ENCODE measurements at regions not wholly inside any gene's neighbourhood (a gene's known extent, or its start where the extent isn't known, plus 50 kb on each side); places are given as distances from the start of the nearest gene placed in this dataset.
"Not testable (repeated sequence)": the region's sequence is repeated elsewhere in the genome, so short reads cannot be mapped to it uniquely, and the experiment has no call there.

GRCh38 chr12:86383759-86384158, 127.6 kb upstream of the MGAT4C start:
- H3K4me1 ChIP-seq (ENCODE audit: control insufficient read depth in 1 of 2, insufficient read depth in 2 of 2, low read length in 2 of 2); H3K36me3 ChIP-seq (ENCODE audit: control insufficient read depth in 1 of 2, insufficient read depth in 2 of 2, low read length in 2 of 2); H3K9me3 ChIP-seq (ENCODE audit: control insufficient read depth in 1 of 2, low read length in 2 of 2); H3K9ac ChIP-seq (ENCODE audit: low read depth in 1 of 2, low read length in 2 of 2); H3K27me3 ChIP-seq (ENCODE audit: control insufficient read depth in 1 of 2, insufficient read depth in 2 of 2, low read length in 2 of 2); H3K4me3 ChIP-seq (ENCODE audit: low read depth in 1 of 2, low read length in 2 of 2); H3K27ac ChIP-seq (ENCODE audit: low read depth, low read length): not testable (repeated sequence)

GRCh38 chr12:86379337-86379736, 123.1 kb upstream of the MGAT4C start:
- H3K9ac ChIP-seq (ENCODE audit: low read depth in 1 of 2, low read length in 2 of 2) = no peak overlapping the region
- no peaks in the 10 kb centered on the region for H3K36me3 ChIP-seq (ENCODE audit: control insufficient read depth in 1 of 2, insufficient read depth in 2 of 2, low read length in 2 of 2)
- no peaks in the 10 kb centered on the region for H3K4me1 ChIP-seq (ENCODE audit: control insufficient read depth in 1 of 2, insufficient read depth in 2 of 2, low read length in 2 of 2)
- H3K27ac ChIP-seq (ENCODE audit: low read depth, low read length) = no peak overlapping the region
- H3K27me3 ChIP-seq (ENCODE audit: control insufficient read depth in 1 of 2, insufficient read depth in 2 of 2, low read length in 2 of 2) = no peaks in the 10 kb centered on the region
- no peak overlapping the region for H3K4me3 ChIP-seq (ENCODE audit: low read depth in 1 of 2, low read length in 2 of 2)
- H3K9me3 ChIP-seq (ENCODE audit: control insufficient read depth in 1 of 2, low read length in 2 of 2) = no peaks in the 10 kb centered on the region

GRCh38 chr12:86376052-86376451, 119.9 kb upstream of the MGAT4C start:
- Histone ChIP-seq H3K9me3 (ENCODE audit: control insufficient read depth in 1 of 2, low read length in 2 of 2) (no peaks in the 10 kb centered on the region), H3K4me3 (ENCODE audit: low read depth in 1 of 2, low read length in 2 of 2) (no peak overlapping the region)

GRCh38 chr12:86373813-86374212, 117.6 kb upstream of the MGAT4C start:
- no peaks in the 10 kb centered on the region for H3K36me3 ChIP-seq (ENCODE audit: control insufficient read depth in 1 of 2, insufficient read depth in 2 of 2, low read length in 2 of 2)
- no peaks in the 10 kb centered on the region for H3K27me3 ChIP-seq (ENCODE audit: control insufficient read depth in 1 of 2, insufficient read depth in 2 of 2, low read length in 2 of 2)
- H3K9ac ChIP-seq (ENCODE audit: low read depth in 1 of 2, low read length in 2 of 2) = no peak overlapping the region
- H3K4me3 ChIP-seq (ENCODE audit: low read depth in 1 of 2, low read length in 2 of 2) = no peak overlapping the region
- no peaks in the 10 kb centered on the region for H3K4me1 ChIP-seq (ENCODE audit: control insufficient read depth in 1 of 2, insufficient read depth in 2 of 2, low read length in 2 of 2)
- no peaks in the 10 kb centered on the region for H3K9me3 ChIP-seq (ENCODE audit: control insufficient read depth in 1 of 2, low read length in 2 of 2)
- H3K27ac ChIP-seq (ENCODE audit: low read depth, low read length) = no peak overlapping the region

More at GRCh38 chr12:86376052-86376451, 119.9 kb upstream of the MGAT4C start:
- H3K9ac ChIP-seq (ENCODE audit: low read depth in 1 of 2, low read length in 2 of 2) = no peak overlapping the region
- no peaks in the 10 kb centered on the region for H3K27me3 ChIP-seq (ENCODE audit: control insufficient read depth in 1 of 2, insufficient read depth in 2 of 2, low read length in 2 of 2)
- H3K36me3 ChIP-seq (ENCODE audit: control insufficient read depth in 1 of 2, insufficient read depth in 2 of 2, low read length in 2 of 2) = no peaks in the 10 kb centered on the region
- H3K4me1 ChIP-seq (ENCODE audit: control insufficient read depth in 1 of 2, insufficient read depth in 2 of 2, low read length in 2 of 2) = no peaks in the 10 kb centered on the region
- no peak overlapping the region for H3K27ac ChIP-seq (ENCODE audit: low read depth, low read length)

- no peaks in the 10 kb centered on the region for H3K27me3 ChIP-seq (ENCODE audit: control insufficient read depth in 1 of 2, insufficient read depth in 2 of 2, low read length in 2 of 2)
- H3K9ac ChIP-seq (ENCODE audit: low read depth in 1 of 2, low read length in 2 of 2) = no peak overlapping the region
- H3K9me3 ChIP-seq (ENCODE audit: control insufficient read depth in 1 of 2, low read length in 2 of 2) = no peaks in the 10 kb centered on the region
- H3K27ac ChIP-seq (ENCODE audit: low read depth, low read length) = no peak overlapping the region
- peaks cover 3 to 6% of the 10 kb centered on the region in 2 donors for H3K4me1 ChIP-seq (ENCODE audit: control insufficient read depth in 1 of 2, insufficient read depth in 2 of 2, low read length in 2 of 2)
- H3K36me3 ChIP-seq (ENCODE audit: control insufficient read depth in 1 of 2, insufficient read depth in 2 of 2, low read length in 2 of 2) = no peaks in the 10 kb centered on the region
- H3K4me3 ChIP-seq (ENCODE audit: low read depth in 1 of 2, low read length in 2 of 2) = peak overlapping the region in 1 of 2 donors; percentile 10
These were observed 110.9 kb upstream of the MGAT4C start for GRCh38 chr12:86367137-86367536.

GRCh38 chr12:86349196-86349595, 93.0 kb upstream of the MGAT4C start:
- Histone ChIP-seq H3K4me3 (ENCODE audit: low read depth in 1 of 2, low read length in 2 of 2) (no peak overlapping the region), H3K9me3 (ENCODE audit: control insufficient read depth in 1 of 2, low read length in 2 of 2) (no peaks in the 10 kb centered on the region)

GRCh38 chr12:86333955-86334522, 77.8 kb upstream of the MGAT4C start:
- H3K4me3 ChIP-seq (ENCODE audit: low read depth in 1 of 2, low read length in 2 of 2) = no peak overlapping the region

More at GRCh38 chr12:86349196-86349595, 93.0 kb upstream of the MGAT4C start:
- H3K27ac ChIP-seq (ENCODE audit: low read depth, low read length) = no peak overlapping the region
- peaks cover 0 to 11% of the 10 kb centered on the region in 2 donors for H3K4me1 ChIP-seq (ENCODE audit: control insufficient read depth in 1 of 2, insufficient read depth in 2 of 2, low read length in 2 of 2)
- H3K9ac ChIP-seq (ENCODE audit: low read depth in 1 of 2, low read length in 2 of 2) = no peak overlapping the region
- H3K27me3 ChIP-seq (ENCODE audit: control insufficient read depth in 1 of 2, insufficient read depth in 2 of 2, low read length in 2 of 2) = no peaks in the 10 kb centered on the region
- no peaks in the 10 kb centered on the region for H3K36me3 ChIP-seq (ENCODE audit: control insufficient read depth in 1 of 2, insufficient read depth in 2 of 2, low read length in 2 of 2)

GRCh38 chr12:86331457-86331856, 75.3 kb upstream of the MGAT4C start:
- Histone ChIP-seq H3K27me3 (ENCODE audit: control insufficient read depth in 1 of 2, insufficient read depth in 2 of 2, low read length in 2 of 2) (no peaks in the 10 kb centered on the region), H3K9ac (ENCODE audit: low read depth in 1 of 2, low read length in 2 of 2) (no peak overlapping the region), H3K9me3 (ENCODE audit: control insufficient read depth in 1 of 2, low read length in 2 of 2) (no peaks in the 10 kb centered on the region), H3K4me1 (ENCODE audit: control insufficient read depth in 1 of 2, insufficient read depth in 2 of 2, low read length in 2 of 2) (no peaks in the 10 kb centered on the region), H3K36me3 (ENCODE audit: control insufficient read depth in 1 of 2, insufficient read depth in 2 of 2, low read length in 2 of 2) (no peaks in the 10 kb centered on the region), H3K4me3 (ENCODE audit: low read depth in 1 of 2, low read length in 2 of 2) (no peak overlapping the region), H3K27ac (ENCODE audit: low read depth, low read length) (no peak overlapping the region)

More at GRCh38 chr12:86333955-86334522, 77.8 kb upstream of the MGAT4C start:
- Histone ChIP-seq H3K4me1 (ENCODE audit: control insufficient read depth in 1 of 2, insufficient read depth in 2 of 2, low read length in 2 of 2) (no peaks in the 10 kb centered on the region), H3K36me3 (ENCODE audit: control insufficient read depth in 1 of 2, insufficient read depth in 2 of 2, low read length in 2 of 2) (no peaks in the 10 kb centered on the region), H3K27me3 (ENCODE audit: control insufficient read depth in 1 of 2, insufficient read depth in 2 of 2, low read length in 2 of 2) (no peaks in the 10 kb centered on the region), H3K9me3 (ENCODE audit: control insufficient read depth in 1 of 2, low read length in 2 of 2) (no peaks in the 10 kb centered on the region), H3K27ac (ENCODE audit: low read depth, low read length) (no peak overlapping the region), H3K9ac (ENCODE audit: low read depth in 1 of 2, low read length in 2 of 2) (no peak overlapping the region)

GRCh38 chr12:86331012-86331411, 74.8 kb upstream of the MGAT4C start:
- H3K4me1 ChIP-seq (ENCODE audit: control insufficient read depth in 1 of 2, insufficient read depth in 2 of 2, low read length in 2 of 2) = no peaks in the 10 kb centered on the region
- H3K27me3 ChIP-seq (ENCODE audit: control insufficient read depth in 1 of 2, insufficient read depth in 2 of 2, low read length in 2 of 2) = no peaks in the 10 kb centered on the region
- no peaks in the 10 kb centered on the region for H3K36me3 ChIP-seq (ENCODE audit: control insufficient read depth in 1 of 2, insufficient read depth in 2 of 2, low read length in 2 of 2)
- H3K4me3 ChIP-seq (ENCODE audit: low read depth in 1 of 2, low read length in 2 of 2) = no peak overlapping the region
- no peak overlapping the region for H3K27ac ChIP-seq (ENCODE audit: low read depth, low read length)
- no peak overlapping the region for H3K9ac ChIP-seq (ENCODE audit: low read depth in 1 of 2, low read length in 2 of 2)
- H3K9me3 ChIP-seq (ENCODE audit: control insufficient read depth in 1 of 2, low read length in 2 of 2) = no peaks in the 10 kb centered on the region

GRCh38 chr12:86312232-86312631, 56.0 kb upstream of the MGAT4C start:
- Histone ChIP-seq H3K27ac (ENCODE audit: low read depth, low read length) (no peak overlapping the region), H3K27me3 (ENCODE audit: control insufficient read depth in 1 of 2, insufficient read depth in 2 of 2, low read length in 2 of 2) (no peaks in the 10 kb centered on the region), H3K9ac (ENCODE audit: low read depth in 1 of 2, low read length in 2 of 2) (no peak overlapping the region), H3K36me3 (ENCODE audit: control insufficient read depth in 1 of 2, insufficient read depth in 2 of 2, low read length in 2 of 2) (no peaks in the 10 kb centered on the region), H3K4me3 (ENCODE audit: low read depth in 1 of 2, low read length in 2 of 2) (no peak overlapping the region), H3K9me3 (ENCODE audit: control insufficient read depth in 1 of 2, low read length in 2 of 2) (no peaks in the 10 kb centered on the region), H3K4me1 (ENCODE audit: control insufficient read depth in 1 of 2, insufficient read depth in 2 of 2, low read length in 2 of 2) (no peaks in the 10 kb centered on the region)
